AG04450 (cell line): ENCODE measurements at regions not wholly inside any gene's neighbourhood (a gene's known extent, or its start where the extent isn't known, plus 50 kb on each side); places are given as distances from the start of the nearest gene placed in this dataset.

Experiments used
- CTCF ChIA-PET: fragments of 300-600, 350-600 bp; formaldehyde crosslinking; extraction: SDS; loops from one replicate; lab custom pipeline; 2022; ENCODE audit warnings: antibody characterized with exemption, inconsistent platforms; lab: Charles Lee
- POLR2A ChIA-PET: fragments of 350-600 bp; formaldehyde crosslinking; extraction: SDS; loops from one replicate; lab custom pipeline; 2021; ENCODE audit warnings: antibody characterized with exemption, inconsistent platforms; lab: Yijun Ruan, JAX
- DNase-seq: peaks from one replicate; pipeline ENCODE4 v3.0.0-alpha.2; 2011; ENCODE audit warnings: low read depth, low spot score
- H3K27ac ChIP-seq: one replicate; pipeline ENCODE4 v1.5.1; 2012; ENCODE audit warnings: low read depth, low read length, control low read depth
- H3K27me3 ChIP-seq: one replicate; pipeline ENCODE4 v1.6.0; 2012; ENCODE audit warnings: low read length; ENCODE audit not compliant: control insufficient read depth, insufficient read depth
- H3K4me3 ChIP-seq: 2 replicates; pipeline ENCODE4 v1.5.1; 2011; ENCODE audit warnings: mild to moderate bottlenecking, low read depth, low read length, control low read depth
- H3K9me3 ChIP-seq: 2 replicates; pipeline ENCODE4 v1.5.1; 2012; ENCODE audit warnings: low read length; ENCODE audit not compliant: control insufficient read depth, insufficient read depth
- CTCF ChIP-seq: IDR thresholded peaks from 2 replicates; pipeline ENCODE4 v1.5.1; 2011; ENCODE audit warnings: low read depth, low read length, control low read depth, inconsistent platforms

GRCh38 chr1:213324859-213325258 lies 273.8 kb downstream of the RPS6KC1 start:
- Histone ChIP-seq H3K4me3 (no peak overlapping the region), H3K9me3 (no peaks in the 10 kb centered on the region), H3K27ac (no peak overlapping the region), H3K27me3 (no peaks in the 10 kb centered on the region)
- ChIA-PET POLR2A (no interaction called here), CTCF (no interaction called here)
- TF ChIP-seq CTCF = no peak
- DNase-seq = no peak

GRCh38 chr1:213325482-213325881 lies 274.4 kb downstream of the RPS6KC1 start:
- no peak for TF ChIP-seq CTCF
- Histone ChIP-seq H3K9me3 (no peaks in the 10 kb centered on the region), H3K27me3 (no peaks in the 10 kb centered on the region), H3K27ac (peak overlapping the region; percentile 1), H3K4me3 (no peak overlapping the region)
- CTCF ChIA-PET = no interaction called here
- POLR2A ChIA-PET = no interaction called here
- DNase-seq = no peak

GRCh38 chr1:213326281-213327016 lies 275.4 kb downstream of the RPS6KC1 start:
- CTCF ChIA-PET = interaction anchor here (0.7 kb wide), 1 partner anchor 91 kb away, joined by 5 read pairs; no protein-coding TSS in a partner anchor
- Histone ChIP-seq H3K27me3 (no peaks in the 10 kb centered on the region), H3K27ac (peak overlapping the region; percentile 33), H3K4me3 (no peak overlapping the region), H3K9me3 (no peaks in the 10 kb centered on the region)
- POLR2A ChIA-PET = interaction anchor here (0.7 kb wide), 1 partner anchor 43 kb away, joined by 3 read pairs; no protein-coding TSS in a partner anchor
- no peak for DNase-seq
- TF ChIP-seq CTCF = no peak

GRCh38 chr1:213327017-213327667 lies 276.1 kb downstream of the RPS6KC1 start:
- TF ChIP-seq CTCF = no peak
- H3K27ac ChIP-seq = peak overlapping the region; percentile 33
- H3K27me3 ChIP-seq = no peaks in the 10 kb centered on the region
- no peaks in the 10 kb centered on the region for H3K9me3 ChIP-seq
- peak; percentile 69 for DNase-seq
- POLR2A ChIA-PET = interaction anchor here (0.7 kb wide), 1 partner anchor 43 kb away, joined by 3 read pairs; no protein-coding TSS in a partner anchor
- H3K4me3 ChIP-seq = no peak overlapping the region
- CTCF ChIA-PET = interaction anchor here (0.7 kb wide), 1 partner anchor 92 kb away, joined by 5 read pairs; no protein-coding TSS in a partner anchor

- DNase-seq = no peak
- no peaks in the 10 kb centered on the region for H3K9me3 ChIP-seq
- no peaks in the 10 kb centered on the region for H3K27me3 ChIP-seq
- no peak overlapping the region for H3K4me3 ChIP-seq
- TF ChIP-seq CTCF = no peak
- ChIA-PET CTCF (interaction anchor here (0.7 to 1.2 kb wide), 3 partner anchors 18 to 793 kb away, joined by 3 to 8 read pairs (median 4); no protein-coding TSS in a partner anchor), POLR2A (no interaction called here)
- H3K27ac ChIP-seq = no peak overlapping the region
Observed at GRCh38 chr1:213329406-213330008, 278.5 kb downstream of the RPS6KC1 start.
